ENCODE measurements at regions not wholly inside any gene's neighbourhood (a gene's known extent, or its start where the extent isn't known, plus 50 kb on each side); places are given as distances from the start of the nearest gene placed in this dataset.

DNA sequence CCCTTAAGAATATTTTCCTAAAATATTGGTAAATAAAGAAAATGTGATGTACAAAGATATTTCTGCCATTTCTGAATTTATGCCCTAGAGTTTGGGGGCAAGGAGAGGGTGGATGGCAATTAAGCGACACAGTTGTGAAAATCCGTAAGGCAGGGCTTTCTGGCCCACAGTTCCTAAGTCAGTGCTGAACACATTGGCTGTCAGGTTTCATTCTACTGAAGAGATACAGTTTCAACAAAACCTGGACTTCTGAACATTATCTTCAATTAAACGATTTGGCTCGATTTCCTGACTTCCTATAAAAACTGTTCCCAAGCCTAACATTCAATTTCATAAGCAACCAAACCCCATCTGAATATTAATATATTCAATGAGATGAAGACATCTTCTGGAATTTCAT, 61.1 kb upstream of the NEBL start:
- TF ChIP-seq NFIC (IDR thresholded peaks at IDR 0.05) (no peak), RAD21 (IDR thresholded peaks at IDR 0.05; ENCODE audit: low read depth) (no peak), EP300 (IDR thresholded peaks at IDR 0.05; ENCODE audit: borderline replicate concordance) (no peak), FOXM1 (IDR thresholded peaks at IDR 0.05; ENCODE audit: borderline replicate concordance, low read depth) (no peak), CEBPB (IDR thresholded peaks at IDR 0.05) (no peak), TAF1 (IDR thresholded peaks at IDR 0.05; ENCODE audit: low read depth) (no peak), MAX (IDR thresholded peaks at IDR 0.05) (no peak), TEAD4 (IDR thresholded peaks at IDR 0.05) (no peak), TCF12 (IDR thresholded peaks at IDR 0.05; ENCODE audit: low read depth) (no peak), CREB1 (IDR thresholded peaks at IDR 0.05; ENCODE audit: low read depth) (no peak), YY1 (IDR thresholded peaks at IDR 0.05; ENCODE audit: low read depth) (no peak)
- TF ChIP-seq, protein P1, sequence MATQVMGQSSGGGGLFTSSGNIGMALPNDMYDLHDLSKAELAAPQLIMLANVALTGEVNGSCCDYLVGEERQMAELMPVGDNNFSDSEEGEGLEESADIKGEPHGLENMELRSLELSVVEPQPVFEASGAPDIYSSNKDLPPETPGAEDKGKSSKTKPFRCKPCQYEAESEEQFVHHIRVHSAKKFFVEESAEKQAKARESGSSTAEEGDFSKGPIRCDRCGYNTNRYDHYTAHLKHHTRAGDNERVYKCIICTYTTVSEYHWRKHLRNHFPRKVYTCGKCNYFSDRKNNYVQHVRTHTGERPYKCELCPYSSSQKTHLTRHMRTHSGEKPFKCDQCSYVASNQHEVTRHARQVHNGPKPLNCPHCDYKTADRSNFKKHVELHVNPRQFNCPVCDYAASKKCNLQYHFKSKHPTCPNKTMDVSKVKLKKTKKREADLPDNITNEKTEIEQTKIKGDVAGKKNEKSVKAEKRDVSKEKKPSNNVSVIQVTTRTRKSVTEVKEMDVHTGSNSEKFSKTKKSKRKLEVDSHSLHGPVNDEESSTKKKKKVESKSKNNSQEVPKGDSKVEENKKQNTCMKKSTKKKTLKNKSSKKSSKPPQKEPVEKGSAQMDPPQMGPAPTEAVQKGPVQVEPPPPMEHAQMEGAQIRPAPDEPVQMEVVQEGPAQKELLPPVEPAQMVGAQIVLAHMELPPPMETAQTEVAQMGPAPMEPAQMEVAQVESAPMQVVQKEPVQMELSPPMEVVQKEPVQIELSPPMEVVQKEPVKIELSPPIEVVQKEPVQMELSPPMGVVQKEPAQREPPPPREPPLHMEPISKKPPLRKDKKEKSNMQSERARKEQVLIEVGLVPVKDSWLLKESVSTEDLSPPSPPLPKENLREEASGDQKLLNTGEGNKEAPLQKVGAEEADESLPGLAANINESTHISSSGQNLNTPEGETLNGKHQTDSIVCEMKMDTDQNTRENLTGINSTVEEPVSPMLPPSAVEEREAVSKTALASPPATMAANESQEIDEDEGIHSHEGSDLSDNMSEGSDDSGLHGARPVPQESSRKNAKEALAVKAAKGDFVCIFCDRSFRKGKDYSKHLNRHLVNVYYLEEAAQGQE (IDR thresholded peaks at IDR 0.05; ENCODE audit: low read depth): no peak

Data from Ishikawa (cell line).